Activated effector memory CD4-positive, alpha-beta T cell treated with Interleukin-2 at 50 U/mL for 16 hours (primary cell): ENCODE measurements at regions not wholly inside any gene's neighbourhood (a gene's known extent, or its start where the extent isn't known, plus 50 kb on each side); places are given as distances from the start of the nearest gene placed in this dataset.

Experiments used
- DNase-seq: peaks from one replicate; pipeline ENCODE4 v3.0.0-alpha.2; 2020

DNA sequence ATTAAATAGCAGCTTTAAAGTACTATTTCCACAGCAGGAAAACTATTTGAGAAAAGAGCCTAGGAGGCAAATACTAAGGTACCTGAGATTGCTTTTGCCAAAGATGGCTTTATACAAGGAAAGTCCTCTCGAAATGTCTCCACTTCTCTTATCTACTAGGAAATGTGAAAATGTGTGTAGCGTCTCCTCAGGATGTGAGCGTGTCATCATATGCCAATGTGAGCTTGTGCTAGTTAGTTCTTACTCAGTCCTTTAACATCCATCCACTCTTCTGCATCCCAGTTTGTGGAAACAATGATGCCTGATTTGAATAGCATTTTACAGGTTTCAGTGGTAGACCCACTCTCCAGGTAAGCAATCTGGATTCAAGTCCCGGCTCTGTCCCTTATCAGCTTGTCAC lies 421.0 kb downstream of the DYNC2H1 start:
- DNase-seq, result no peak

- DNase-seq, result no peak
These were observed 423.0 kb downstream of the DYNC2H1 start for GRCh38 chr11:103532133-103532788.

- DNase-seq, result no peak
These were observed 425.0 kb downstream of the DYNC2H1 start for GRCh38 chr11:103534191-103534590.

GRCh38 chr11:103534959-103535358 lies 425.7 kb downstream of the DYNC2H1 start:
- DNase-seq, result no peak

GRCh38 chr11:103536335-103536722 lies 427.1 kb downstream of the DYNC2H1 start:
- no peak for DNase-seq

DNA sequence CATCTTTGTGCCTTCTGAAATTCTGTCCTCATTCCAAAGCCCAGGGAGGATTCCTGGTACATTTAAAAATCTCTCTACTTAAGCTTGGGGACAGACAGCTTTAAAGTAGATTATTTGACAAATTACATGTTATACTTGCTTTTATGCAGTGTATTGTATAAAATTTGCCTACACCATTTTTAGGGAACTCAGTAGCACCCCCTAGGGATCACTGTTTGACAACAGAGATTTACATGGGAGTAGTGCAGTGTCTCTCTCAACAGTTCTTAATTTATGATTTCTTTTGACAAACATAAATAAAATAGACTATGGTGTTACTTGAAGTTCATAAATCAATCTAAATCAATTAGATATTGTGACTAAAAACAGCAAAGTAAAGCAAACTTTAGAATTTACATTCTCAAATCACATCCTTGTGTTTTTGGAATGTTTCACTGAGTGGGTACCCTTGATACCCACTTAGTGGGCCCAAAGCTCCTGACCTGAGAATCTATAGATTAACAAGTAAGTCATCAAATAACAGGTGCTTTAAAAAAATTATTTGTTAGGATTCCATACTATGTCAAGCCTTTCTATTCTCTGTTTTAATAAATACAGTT lies 428.8 kb downstream of the DYNC2H1 start:
- DNase-seq, result no peak

DNA sequence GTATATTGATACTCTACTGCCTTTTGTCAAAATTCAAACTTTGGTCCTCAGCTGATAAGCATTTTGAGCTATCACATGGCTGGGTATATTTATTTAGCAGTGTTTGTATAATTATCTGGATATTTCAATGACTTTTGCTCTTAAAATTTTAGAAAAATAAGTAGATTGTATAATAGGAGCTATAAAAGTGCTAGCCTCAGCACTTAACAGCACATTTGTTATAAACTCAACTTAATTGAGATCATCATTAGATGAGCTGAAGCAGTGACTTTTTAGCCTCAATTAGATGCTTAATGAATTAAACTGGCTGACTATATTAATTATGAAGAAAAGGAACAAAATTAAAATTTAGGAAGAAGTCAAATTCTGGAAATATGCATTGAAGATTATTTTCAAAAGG lies 429.9 kb downstream of the DYNC2H1 start:
- DNase-seq, result no peak

DNA sequence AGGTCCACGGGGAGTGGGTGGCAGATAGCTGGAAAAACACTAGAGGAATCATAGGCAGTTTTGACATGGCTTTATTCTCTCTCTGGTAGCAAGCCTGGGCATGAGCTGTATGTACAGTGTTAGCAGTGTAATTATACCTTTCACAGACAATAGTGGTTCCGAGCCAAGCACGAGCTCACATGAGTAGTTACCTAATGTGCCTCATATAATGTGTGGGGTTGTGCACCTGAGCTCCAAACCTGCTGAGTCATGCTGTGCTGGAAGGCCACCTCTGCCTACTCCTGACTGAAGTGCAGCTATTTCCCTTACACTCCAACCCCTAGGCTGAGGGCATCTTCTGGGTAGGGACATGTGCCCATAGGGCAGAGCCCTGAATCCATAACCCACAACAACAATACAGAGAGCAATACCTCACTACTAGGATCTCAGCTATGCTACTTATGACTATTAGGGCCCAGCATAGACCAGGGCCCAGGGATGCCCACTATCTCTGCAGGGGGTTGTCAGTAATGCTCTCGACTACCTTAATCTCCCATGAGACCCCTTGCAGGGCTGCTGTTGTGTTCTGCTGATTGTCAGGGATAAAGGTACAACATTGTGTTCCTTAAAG lies 432.1 kb downstream of the DYNC2H1 start:
- no peak for DNase-seq

GRCh38 chr11:103542851-103543250 lies 433.6 kb downstream of the DYNC2H1 start:
- DNase-seq, result no peak

DNA sequence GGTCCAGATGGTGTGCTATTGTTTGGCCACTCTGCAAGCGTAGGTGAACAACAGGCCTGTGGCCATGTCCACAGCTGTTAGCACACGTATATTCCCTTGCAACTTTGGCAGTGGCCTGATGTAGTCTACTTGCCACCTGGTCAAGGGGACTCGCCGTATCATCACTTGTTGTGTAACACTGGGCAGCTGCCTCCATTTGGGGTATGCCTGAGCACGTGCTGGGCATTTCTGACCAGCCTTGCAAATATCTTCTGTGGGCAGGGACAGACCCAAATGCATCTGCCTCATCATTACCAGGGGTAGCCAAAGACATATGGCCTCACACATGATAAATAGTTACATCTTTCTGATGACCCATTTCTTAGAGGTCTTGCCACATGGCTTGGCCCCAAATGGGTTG lies 434.2 kb downstream of the DYNC2H1 start:
- no peak for DNase-seq

- no peak for DNase-seq
These were observed 435.6 kb downstream of the DYNC2H1 start for GRCh38 chr11:103544874-103545273.

GRCh38 chr11:103545551-103545950 lies 436.3 kb downstream of the DYNC2H1 start:
- DNase-seq, result no peak

DNA sequence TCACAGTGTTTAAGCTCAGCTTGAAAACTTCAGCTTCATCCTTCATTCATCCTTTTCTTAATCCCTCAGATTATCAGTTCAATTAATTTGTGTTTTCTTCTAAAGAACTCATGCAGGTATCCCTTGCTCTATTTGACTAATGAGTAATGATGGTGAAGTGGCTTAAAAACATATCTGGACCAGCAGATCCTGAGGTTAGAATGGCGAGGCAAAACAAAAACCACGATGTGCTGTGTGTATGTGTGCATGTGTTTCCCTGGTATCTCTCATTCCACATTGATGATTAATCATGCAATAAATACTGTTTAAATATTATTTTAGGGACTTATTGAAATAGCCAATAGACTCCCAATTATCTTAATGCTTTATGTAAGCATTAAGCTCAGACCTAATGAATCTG lies 437.0 kb downstream of the DYNC2H1 start:
- no peak for DNase-seq

DNA sequence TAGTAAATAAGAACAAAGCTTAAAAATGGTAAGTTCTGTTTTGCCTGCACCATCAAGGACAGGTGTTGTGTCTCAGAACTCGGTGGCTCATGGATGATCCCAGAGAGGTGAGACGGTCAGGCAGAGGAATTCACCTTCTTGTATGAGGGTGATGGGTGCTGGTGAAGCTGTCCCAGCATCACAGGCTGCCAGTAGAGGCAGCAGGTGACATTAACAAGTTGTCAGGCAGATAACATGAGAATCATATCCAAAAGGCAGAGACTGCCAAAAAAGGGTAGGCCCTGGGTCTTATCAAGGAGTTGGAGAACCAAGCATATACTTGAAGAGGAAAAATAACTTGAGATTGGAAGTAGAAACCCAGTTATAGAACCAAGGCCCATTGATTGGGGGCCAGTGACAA lies 437.8 kb downstream of the DYNC2H1 start:
- no peak for DNase-seq

DNA sequence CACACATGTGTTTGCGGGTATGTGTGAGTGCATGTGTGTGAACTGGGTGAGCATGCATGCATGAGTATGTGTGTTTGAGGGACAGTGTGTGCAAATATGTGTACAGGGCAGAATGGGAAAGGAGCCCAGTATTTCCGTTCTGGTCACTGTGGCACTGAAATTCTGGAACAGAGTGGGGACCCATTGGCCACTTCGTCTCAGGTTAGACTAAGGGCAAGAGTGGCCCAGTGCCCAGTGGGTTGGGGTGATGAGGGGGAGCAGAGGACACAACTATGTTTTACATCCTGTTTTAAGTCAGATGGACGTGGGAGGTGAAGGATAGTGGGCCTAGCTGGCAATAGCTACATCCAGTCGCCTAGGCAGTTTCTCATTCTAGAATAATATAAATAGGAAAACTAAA lies 438.5 kb downstream of the DYNC2H1 start:
- no peak for DNase-seq

- no peak for DNase-seq
These were observed 439.6 kb downstream of the DYNC2H1 start for GRCh38 chr11:103548838-103549237.

- no peak for DNase-seq
These were observed 441.6 kb downstream of the DYNC2H1 start for GRCh38 chr11:103550811-103551210.

DNA sequence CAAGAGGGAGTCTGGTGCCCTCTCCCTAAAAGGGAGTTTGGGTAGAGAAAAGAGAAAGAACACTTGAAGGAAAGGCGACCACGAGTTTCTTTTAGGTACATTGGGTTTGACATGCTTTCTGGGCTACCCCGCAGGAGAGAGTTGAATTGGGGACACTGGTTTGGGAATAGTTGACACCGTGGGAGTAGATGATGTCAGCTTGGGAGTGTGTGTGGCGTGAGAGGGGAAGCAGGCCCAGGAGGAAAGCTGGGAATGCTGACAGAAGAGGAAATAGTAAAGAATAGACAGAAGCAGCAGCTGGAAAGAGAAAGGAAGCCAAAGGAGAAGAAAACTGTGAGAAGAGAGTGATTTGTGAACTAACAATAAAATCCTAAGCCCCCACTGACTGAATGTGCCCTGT lies 442.9 kb downstream of the DYNC2H1 start:
- no peak for DNase-seq

DNA sequence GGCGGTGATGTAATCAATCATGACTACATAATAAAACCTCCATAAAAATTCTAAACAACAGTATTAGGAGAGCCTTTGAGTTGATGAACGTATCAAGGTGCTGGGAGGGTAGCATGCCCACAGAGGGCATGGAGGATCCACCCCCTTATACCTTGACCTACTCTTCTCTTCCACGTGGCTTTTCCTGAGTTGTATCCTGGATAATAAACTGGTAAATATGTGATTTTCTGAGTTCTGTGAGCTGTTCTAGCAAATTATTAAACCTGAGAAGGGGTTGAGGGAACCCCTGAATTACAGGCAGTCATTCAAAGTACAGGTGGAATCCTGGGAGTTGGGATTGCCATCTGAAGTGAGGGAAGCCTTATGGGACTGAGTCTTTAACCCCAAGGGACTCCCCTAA lies 446.9 kb downstream of the DYNC2H1 start:
- DNase-seq, result no peak

DNA sequence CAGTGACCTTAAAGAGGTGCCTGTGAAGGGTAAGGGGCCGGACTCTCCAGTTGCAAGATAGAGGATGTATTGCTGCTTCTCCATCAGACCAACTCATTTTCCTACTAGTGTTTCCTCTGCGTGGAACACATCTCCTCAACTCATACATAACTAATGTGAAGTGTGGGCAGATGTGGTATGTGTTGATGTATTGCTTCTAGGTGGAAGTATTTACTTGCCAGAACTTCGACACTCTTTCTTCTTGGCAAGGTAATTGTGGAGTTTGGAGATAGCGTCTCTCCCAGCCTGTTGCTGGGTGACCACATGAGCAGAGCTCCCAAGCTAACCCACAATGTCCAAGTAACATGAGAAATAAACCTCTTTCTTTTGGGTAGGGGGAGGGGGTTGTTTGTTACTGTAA lies 456.9 kb downstream of the DYNC2H1 start:
- no peak for DNase-seq

- no peak for DNase-seq
These were observed 454.7 kb upstream of the DDI1 start for GRCh38 chr11:103581760-103582159.

GRCh38 chr11:103582351-103582909 lies 454.0 kb upstream of the DDI1 start:
- DNase-seq, result no peak

- DNase-seq, result no peak
These were observed 452.4 kb upstream of the DDI1 start for GRCh38 chr11:103584021-103584420.

- no peak for DNase-seq
These were observed 451.7 kb upstream of the DDI1 start for GRCh38 chr11:103584720-103585119.
